H9 (cell line): ENCODE measurements at regions not wholly inside any gene's neighbourhood (a gene's known extent, or its start where the extent isn't known, plus 50 kb on each side); places are given as distances from the start of the nearest gene placed in this dataset.

Experiments used
- DNase-seq: peaks from one replicate; pipeline ENCODE4 v3.0.0-alpha.2; 2017
- H2AFZ ChIP-seq: one replicate; pipeline ENCODE4 v1.6.1; 2013; ENCODE audit warnings: mild to moderate bottlenecking, low read length, control low read depth, moderate library complexity
- H2AK5ac ChIP-seq: 2 replicates; pipeline ENCODE4 v1.6.1; 2013; ENCODE audit warnings: low read length, control low read depth, mixed read lengths; ENCODE audit not compliant: insufficient read length
- H2BK120ac ChIP-seq: one replicate; pipeline ENCODE4 v1.6.1; 2013; ENCODE audit warnings: low read depth, mild to moderate bottlenecking, low read length, control low read depth, inconsistent platforms; ENCODE audit not compliant: poor library complexity, severe bottlenecking
- H2BK12ac ChIP-seq: 2 replicates; pipeline ENCODE4 v1.6.1; 2013; ENCODE audit warnings: low read length, control low read depth, mixed read lengths, low read depth; ENCODE audit not compliant: insufficient read length
- H2BK15ac ChIP-seq: 2 replicates; pipeline ENCODE4 v1.6.1; 2013; ENCODE audit warnings: low read depth, low read length, control low read depth
- H2BK20ac ChIP-seq: one replicate; pipeline ENCODE4 v1.6.1; 2013; ENCODE audit warnings: low read depth, mild to moderate bottlenecking, low read length, control low read depth, inconsistent platforms; ENCODE audit not compliant: poor library complexity, severe bottlenecking
- H2BK5ac ChIP-seq: 2 replicates; pipeline ENCODE4 v1.6.1; 2013; ENCODE audit warnings: low read length, control low read depth, mixed read lengths; ENCODE audit not compliant: insufficient read length
- H3K14ac ChIP-seq: 2 replicates; pipeline ENCODE4 v1.6.1; 2013; ENCODE audit warnings: low read length, control low read depth; ENCODE audit not compliant: insufficient read depth
- H3K18ac ChIP-seq: 2 replicates; pipeline ENCODE4 v1.6.1; 2013; ENCODE audit warnings: low read depth, mild to moderate bottlenecking, mixed read lengths, low read length, control low read depth; ENCODE audit not compliant: insufficient read length
- H3K23ac ChIP-seq: 2 replicates; pipeline ENCODE4 v1.6.1; 2013; ENCODE audit warnings: low read length, control low read depth, mixed read lengths, low read depth; ENCODE audit not compliant: insufficient read length
- H3K23me2 ChIP-seq: 2 replicates; pipeline ENCODE4 v1.6.1; 2013; ENCODE audit warnings: low read depth, mild to moderate bottlenecking, mixed read lengths, low read length, control low read depth; ENCODE audit not compliant: insufficient read length, poor library complexity, severe bottlenecking
- H3K27ac ChIP-seq: 2 replicates; pipeline ENCODE4 v1.5.1; 2013; ENCODE audit warnings: low read length, control low read depth, mixed read lengths, low read depth; ENCODE audit not compliant: insufficient read length
- H3K27me3 ChIP-seq: 2 replicates; pipeline ENCODE4 v1.6.1; 2013; ENCODE audit warnings: low read length, control low read depth, inconsistent platforms; ENCODE audit not compliant: insufficient read depth
- H3K4ac ChIP-seq: 2 replicates; pipeline ENCODE4 v1.6.1; 2013; ENCODE audit warnings: low read depth, mild to moderate bottlenecking, control low read depth, inconsistent platforms, low read length, moderate library complexity
- H3K4me1 ChIP-seq: 2 replicates; pipeline ENCODE4 v1.6.1; 2013; ENCODE audit warnings: low read length, control low read depth, inconsistent platforms; ENCODE audit not compliant: insufficient read depth
- H3K4me2 ChIP-seq: 2 replicates; pipeline ENCODE4 v1.6.1; 2013; ENCODE audit warnings: low read length, control low read depth, mixed read lengths; ENCODE audit not compliant: insufficient read length, insufficient read depth
- H3K56ac ChIP-seq: 2 replicates; pipeline ENCODE4 v1.6.1; 2013; ENCODE audit warnings: low read depth, mild to moderate bottlenecking, mixed read lengths, low read length, control low read depth; ENCODE audit not compliant: insufficient read length
- H3K79me1 ChIP-seq: 2 replicates; pipeline ENCODE4 v1.6.1; 2013; ENCODE audit warnings: low read depth, mild to moderate bottlenecking, moderate library complexity, low read length, control low read depth, inconsistent platforms; ENCODE audit not compliant: insufficient read depth, poor library complexity, severe bottlenecking
- H3K79me2 ChIP-seq: 2 replicates; pipeline ENCODE4 v1.6.1; 2013; ENCODE audit warnings: low read length, control low read depth, inconsistent platforms; ENCODE audit not compliant: insufficient read depth
- H3K9ac ChIP-seq: 2 replicates; pipeline ENCODE4 v1.6.1; 2013; ENCODE audit warnings: low read length, control low read depth, mixed read lengths; ENCODE audit not compliant: insufficient read length; ENCODE audit errors: extremely low read depth
- H3K9me3 ChIP-seq: one replicate; pipeline ENCODE4 v1.6.1; 2013; ENCODE audit warnings: low read depth, low read length, inconsistent platforms; ENCODE audit not compliant: control insufficient read depth
- H3T11ph ChIP-seq: one replicate; pipeline ENCODE4 v1.6.1; 2013; ENCODE audit warnings: mild to moderate bottlenecking, low read length, control low read depth, inconsistent platforms
- H4K20me1 ChIP-seq: one replicate; pipeline ENCODE4 v1.6.1; 2013; ENCODE audit not compliant: control insufficient read depth, insufficient read length, insufficient read depth
- H4K5ac ChIP-seq: 2 replicates; pipeline ENCODE4 v1.6.1; 2013; ENCODE audit warnings: low read depth, mild to moderate bottlenecking, mixed read lengths, low read length, control low read depth; ENCODE audit not compliant: insufficient read length
- H4K8ac ChIP-seq: replicated peaks from 2 replicates; pipeline ENCODE4 v1.6.1; 2013; ENCODE audit warnings: low read length, control low read depth, mixed read lengths, low read depth; ENCODE audit not compliant: insufficient read length
- H4K91ac ChIP-seq: 2 replicates; pipeline ENCODE4 v1.6.1; 2013; ENCODE audit warnings: low read depth, mild to moderate bottlenecking, moderate library complexity, mixed read lengths, low read length, control low read depth; ENCODE audit not compliant: insufficient read length
- H3K27ac Mint-ChIP-seq, 3 experiments: 2 replicates in 2 of 3; 3 replicates in 1 of 3; pipeline ENCODE4 v1.8.0; 2020 to 2021; ENCODE audit warnings: mixed read lengths in 3 of 3, mild to moderate bottlenecking in 1 of 3, moderate library complexity in 1 of 3
- H3K27me3 Mint-ChIP-seq: 2 replicates; pipeline ENCODE4 v1.8.0; 2021; ENCODE audit warnings: low read depth, mild to moderate bottlenecking, moderate library complexity, mixed read lengths
- H3K36me3 Mint-ChIP-seq, 3 experiments: 2 replicates in 2 of 3; 3 replicates in 1 of 3; pipeline ENCODE4 v1.8.0; 2020 to 2021; ENCODE audit warnings: low read depth in 3 of 3, mixed read lengths in 3 of 3; ENCODE audit not compliant: insufficient read depth in 1 of 3
- H3K4me1 Mint-ChIP-seq, 2 experiments: 2 replicates each; pipeline ENCODE4 v1.8.0; 2020; ENCODE audit warnings: mixed read lengths in 2 of 2
- H3K4me3 Mint-ChIP-seq, 2 experiments: 2 replicates in 1 of 2; 3 replicates in 1 of 2; pipeline ENCODE4 v1.8.0; 2020 to 2021; ENCODE audit warnings: mild to moderate bottlenecking in 2 of 2, mixed read lengths in 2 of 2, moderate library complexity in 1 of 2
- H3K9me3 Mint-ChIP-seq, 2 experiments: 2 replicates in 1 of 2; 3 replicates in 1 of 2; pipeline ENCODE4 v1.8.0; 2020; ENCODE audit warnings: mild to moderate bottlenecking in 2 of 2, mixed read lengths in 2 of 2, moderate library complexity in 1 of 2
- CTCF ChIP-seq: fragments of 200-600 bp; sonication (generic); conservative IDR thresholded peaks from 3 replicates; pipeline ENCODE4 v1.8.0; 2021; ENCODE audit warnings: antibody characterized with exemption, mild to moderate bottlenecking
- WGBS: extraction: QIAGEN DNeasy Blood & Tissue Kit; methylation state at CpG from one replicate; pipeline ENCODE4 v1.1.7; 2013; ENCODE audit warnings: missing lambda C conversion rate, low lambda C conversion rate, mixed read lengths; ENCODE audit not compliant: insufficient read length; ENCODE audit errors: extremely low coverage; 5-methylcytosine and 5-hydroxymethylcytosine counted together

GRCh38 chr1:29599826-29600225 lies 363.5 kb downstream of the PTPRU start:
- no peaks in the 10 kb centered on the region for H3K27me3 ChIP-seq
- H2BK120ac ChIP-seq = no peak overlapping the region
- no peak overlapping the region for H3K14ac ChIP-seq
- no peak overlapping the region for H3K27ac ChIP-seq
- no peaks in the 10 kb centered on the region for H4K20me1 ChIP-seq
- Mint-ChIP-seq H3K4me1 (peaks cover 0 to 5% of the 10 kb centered on the region in 2 experiments; a peak in 1 of 4 replicates), H3K4me3 (no peak overlapping the region), H3K27ac (no peak overlapping the region), H3K9me3 (peaks cover 0 to 7% of the 10 kb centered on the region in 2 experiments; a peak in 3 of 5 replicates), H3K36me3 (peaks cover 0 to 4% (median 0%) of the 10 kb centered on the region in 3 experiments; a peak in 2 of 7 replicates), H3K27me3 (peaks cover 7% of the 10 kb centered on the region)
- H3T11ph ChIP-seq = no peak overlapping the region
- H3K4me1 ChIP-seq = no peaks in the 10 kb centered on the region
- H4K5ac ChIP-seq = no peak overlapping the region
- H2BK15ac ChIP-seq = no peak overlapping the region
- H3K23ac ChIP-seq = no peak overlapping the region
- no peak overlapping the region for H3K4me2 ChIP-seq
- H3K56ac ChIP-seq = no peak overlapping the region
- DNase-seq = no peak
- no peaks in the 10 kb centered on the region for H3K23me2 ChIP-seq
- no peak overlapping the region for H2AFZ ChIP-seq
- no peak overlapping the region for H3K4ac ChIP-seq
- no peak overlapping the region for H4K8ac ChIP-seq
- no peak overlapping the region for H2AK5ac ChIP-seq
- no peaks in the 10 kb centered on the region for H3K79me1 ChIP-seq
- no peaks in the 10 kb centered on the region for H3K9me3 ChIP-seq
- no peak overlapping the region for H2BK20ac ChIP-seq
- H3K79me2 ChIP-seq = no peaks in the 10 kb centered on the region
- no CpG with 5 or more reads among the region's 3 CpGs for WGBS
- no peak overlapping the region for H3K9ac ChIP-seq
- no peak overlapping the region for H2BK5ac ChIP-seq
- no peak overlapping the region for H4K91ac ChIP-seq
- H2BK12ac ChIP-seq = no peak overlapping the region
- TF ChIP-seq CTCF = no peak
- no peak overlapping the region for H3K18ac ChIP-seq
